GM06990 (cell line): ENCODE measurements at regions not wholly inside any gene's neighbourhood (a gene's known extent, or its start where the extent isn't known, plus 50 kb on each side); places are given as distances from the start of the nearest gene placed in this dataset.
A peak's percentile ranks its signal among the peaks of the same experiment; 100 is the strongest.

ENCODE experiments used
- DNase-seq: peaks from one replicate; pipeline ENCODE4 v3.0.0-alpha.2; 2011; ENCODE audit not compliant: insufficient read length; ENCODE audit errors: extremely low read depth
- H3K27me3 ChIP-seq: replicated peaks from 2 replicates; pipeline ENCODE4 v1.6.0; 2011; ENCODE audit warnings: low read length; ENCODE audit not compliant: control insufficient read depth, insufficient read depth
- H3K36me3 ChIP-seq: 2 replicates; pipeline ENCODE4 v1.5.1; 2011; ENCODE audit warnings: low read length; ENCODE audit not compliant: control insufficient read depth, insufficient read depth
- H3K4me3 ChIP-seq: replicated peaks from 2 replicates; pipeline ENCODE4 v1.5.1; 2011; ENCODE audit warnings: low read depth, mild to moderate bottlenecking, control low read depth, low read length
- TF ChIP-seq, protein P1 (sequence below): IDR thresholded peaks from 2 replicates; pipeline ENCODE4 v1.5.1; 2011; ENCODE audit warnings: low read length, control low read depth, mild to moderate bottlenecking, inconsistent platforms; ENCODE audit not compliant: insufficient read depth, poor library complexity, severe bottlenecking

DNA sequence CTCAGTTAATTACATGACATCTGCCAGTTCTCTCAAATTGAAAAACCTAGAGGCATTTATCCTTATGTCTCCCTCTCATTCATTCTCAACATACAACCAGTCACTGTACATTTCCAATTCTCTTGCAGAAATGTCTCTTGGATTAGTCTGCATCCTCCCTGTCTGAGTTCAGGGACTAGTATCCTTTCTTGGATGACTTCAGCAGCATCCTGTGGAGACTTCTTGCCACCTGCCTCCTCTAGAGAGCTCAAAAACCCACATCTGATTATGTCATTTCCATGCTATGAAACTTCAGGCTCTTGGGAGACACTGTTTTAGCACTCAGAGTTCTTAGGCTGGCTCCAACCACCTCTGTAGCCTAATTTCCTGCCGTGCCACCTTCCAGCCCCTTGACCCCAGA lies 515.1 kb upstream of the DIPK2B start:
- DNase-seq, result no peak
- no peak overlapping the region for H3K4me3 ChIP-seq
- no peaks in the 10 kb centered on the region for H3K27me3 ChIP-seq
- no peaks in the 10 kb centered on the region for H3K36me3 ChIP-seq
- TF ChIP-seq, protein P1, sequence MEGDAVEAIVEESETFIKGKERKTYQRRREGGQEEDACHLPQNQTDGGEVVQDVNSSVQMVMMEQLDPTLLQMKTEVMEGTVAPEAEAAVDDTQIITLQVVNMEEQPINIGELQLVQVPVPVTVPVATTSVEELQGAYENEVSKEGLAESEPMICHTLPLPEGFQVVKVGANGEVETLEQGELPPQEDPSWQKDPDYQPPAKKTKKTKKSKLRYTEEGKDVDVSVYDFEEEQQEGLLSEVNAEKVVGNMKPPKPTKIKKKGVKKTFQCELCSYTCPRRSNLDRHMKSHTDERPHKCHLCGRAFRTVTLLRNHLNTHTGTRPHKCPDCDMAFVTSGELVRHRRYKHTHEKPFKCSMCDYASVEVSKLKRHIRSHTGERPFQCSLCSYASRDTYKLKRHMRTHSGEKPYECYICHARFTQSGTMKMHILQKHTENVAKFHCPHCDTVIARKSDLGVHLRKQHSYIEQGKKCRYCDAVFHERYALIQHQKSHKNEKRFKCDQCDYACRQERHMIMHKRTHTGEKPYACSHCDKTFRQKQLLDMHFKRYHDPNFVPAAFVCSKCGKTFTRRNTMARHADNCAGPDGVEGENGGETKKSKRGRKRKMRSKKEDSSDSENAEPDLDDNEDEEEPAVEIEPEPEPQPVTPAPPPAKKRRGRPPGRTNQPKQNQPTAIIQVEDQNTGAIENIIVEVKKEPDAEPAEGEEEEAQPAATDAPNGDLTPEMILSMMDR, result no peak

DNA sequence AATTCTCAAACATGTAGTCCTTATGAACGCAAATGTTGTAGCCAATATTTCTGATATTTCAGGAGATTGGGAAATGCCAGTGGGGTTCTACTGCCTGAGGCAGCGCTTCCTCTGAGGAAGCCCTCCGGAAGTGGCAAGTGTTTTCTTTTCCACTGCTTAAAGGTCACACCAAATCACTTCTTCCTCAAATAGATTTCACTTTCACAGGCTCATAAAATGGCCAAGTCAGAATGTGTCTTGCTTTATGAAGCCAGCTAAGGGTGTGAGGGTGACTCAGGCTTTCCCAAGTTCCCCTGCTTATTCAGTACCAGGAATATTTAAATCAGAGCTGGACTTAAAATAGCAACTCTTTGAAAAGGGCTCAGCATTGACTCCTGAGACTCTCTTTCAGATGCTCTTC lies 514.2 kb upstream of the DIPK2B start:
- H3K27me3 ChIP-seq, result no peaks in the 10 kb centered on the region
- TF ChIP-seq, protein P1, result no peak
- peak; percentile 15 for DNase-seq
- no peak overlapping the region for H3K4me3 ChIP-seq
- no peaks in the 10 kb centered on the region for H3K36me3 ChIP-seq

DNA sequence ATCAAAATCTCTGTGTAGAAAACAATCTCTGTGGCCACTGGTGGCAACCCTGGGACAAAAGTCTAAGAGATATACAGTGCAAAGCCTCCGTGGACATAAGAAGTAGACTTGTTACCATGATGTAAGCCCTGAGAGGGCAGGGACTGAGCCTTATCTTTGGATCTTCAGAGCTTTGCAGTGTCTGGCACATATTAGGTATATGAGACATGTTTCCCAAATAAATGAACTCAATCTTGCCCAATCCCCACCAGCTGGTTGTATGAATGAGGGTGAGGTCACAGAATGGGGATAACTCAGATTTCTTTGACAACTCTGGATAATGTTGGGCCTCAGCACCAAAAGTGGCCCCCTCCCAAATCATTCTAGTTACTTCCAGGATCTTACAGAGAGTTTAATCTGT lies 511.4 kb upstream of the DIPK2B start:
- no peak overlapping the region for H3K4me3 ChIP-seq
- no peaks in the 10 kb centered on the region for H3K27me3 ChIP-seq
- H3K36me3 ChIP-seq, result no peaks in the 10 kb centered on the region
- no peak for DNase-seq
- TF ChIP-seq, protein P1, result no peak

DNA sequence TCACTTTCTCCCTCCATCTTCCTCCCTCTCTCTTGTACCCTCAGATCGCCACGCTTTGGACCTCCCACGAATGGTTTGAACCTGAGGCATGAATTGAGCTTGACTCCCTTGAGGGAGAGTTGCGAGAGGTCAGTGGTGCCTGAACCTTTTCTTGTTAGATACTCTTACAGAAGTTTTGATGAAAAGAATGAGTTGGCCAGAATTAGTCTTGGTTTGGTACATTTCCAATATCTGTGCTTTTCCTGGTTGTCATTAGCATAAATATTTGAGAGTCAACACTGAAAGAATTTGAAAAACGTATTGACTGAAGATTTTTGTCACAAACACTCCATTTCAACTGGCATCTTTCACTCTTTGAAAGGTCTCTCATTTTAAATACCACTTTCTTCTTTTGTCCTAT lies 510.6 kb upstream of the DIPK2B start:
- Histone ChIP-seq H3K27me3 (no peaks in the 10 kb centered on the region), H3K36me3 (no peaks in the 10 kb centered on the region), H3K4me3 (no peak overlapping the region)
- TF ChIP-seq, protein P1, result no peak
- no peak for DNase-seq

DNA sequence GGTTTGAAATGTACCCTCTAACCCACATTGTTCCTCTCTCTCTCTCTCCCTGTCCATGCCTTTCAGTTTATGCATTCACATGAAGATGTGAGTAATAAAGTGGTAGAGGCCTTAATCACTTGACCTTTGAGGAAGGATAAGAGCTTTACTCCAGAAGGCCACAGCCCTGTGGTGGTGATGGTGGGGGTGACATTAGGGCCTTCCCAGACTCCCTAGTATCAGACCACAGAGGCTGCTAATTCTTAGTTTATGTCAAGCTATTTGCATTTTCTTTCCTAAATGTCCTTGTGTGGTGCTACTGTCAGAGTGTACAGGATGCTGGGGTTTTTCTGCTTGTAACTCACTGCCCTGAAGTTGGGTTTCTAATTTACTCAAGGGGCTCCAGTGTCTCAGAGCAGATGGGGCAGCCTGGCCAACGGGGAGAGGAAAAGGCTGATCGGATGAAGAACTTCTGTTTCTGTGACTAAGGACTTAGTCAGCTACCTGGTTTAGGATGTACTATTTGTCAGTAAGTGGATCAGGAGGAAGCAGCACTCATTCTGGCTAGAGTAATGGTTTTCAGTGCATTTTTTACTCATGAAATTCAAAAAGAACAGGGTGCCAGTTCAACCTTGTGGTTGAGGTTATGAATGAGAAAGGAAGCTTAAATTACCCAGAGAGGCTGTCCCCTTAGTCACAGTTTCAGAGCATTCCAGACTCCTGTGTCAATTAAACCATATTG lies 509.6 kb upstream of the DIPK2B start:
- Histone ChIP-seq H3K4me3 (no peak overlapping the region), H3K27me3 (no peaks in the 10 kb centered on the region), H3K36me3 (no peaks in the 10 kb centered on the region)
- TF ChIP-seq, protein P1, result no peak
- peak; percentile 66 for DNase-seq

DNA sequence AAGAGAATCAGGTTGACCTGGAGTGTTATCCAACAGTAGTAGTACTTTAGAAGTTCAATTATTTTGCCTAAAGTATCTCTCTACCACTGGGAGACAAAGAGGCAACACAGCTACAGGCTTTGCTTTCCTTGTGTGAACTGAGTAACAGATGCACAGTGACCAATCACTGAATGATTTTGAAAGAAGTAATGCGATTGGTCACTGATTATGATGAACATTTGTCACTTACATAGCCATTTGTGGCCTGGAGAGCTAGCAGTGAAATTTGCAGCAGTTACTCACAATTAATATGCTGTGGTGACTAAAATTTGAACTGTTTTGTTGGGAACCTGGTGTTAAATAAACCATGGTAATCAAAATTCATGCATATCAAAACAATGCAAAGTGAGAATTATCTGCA lies 508.7 kb upstream of the DIPK2B start:
- no peak for DNase-seq
- no peaks in the 10 kb centered on the region for H3K36me3 ChIP-seq
- TF ChIP-seq, protein P1, result no peak
- H3K27me3 ChIP-seq, result no peaks in the 10 kb centered on the region
- H3K4me3 ChIP-seq, result no peak overlapping the region
